D721Med (cell line): ENCODE measurements at regions not wholly inside any gene's neighbourhood (a gene's known extent, or its start where the extent isn't known, plus 50 kb on each side); places are given as distances from the start of the nearest gene placed in this dataset.
"Not testable (repeated sequence)": the region's sequence is repeated elsewhere in the genome, so short reads cannot be mapped to it uniquely, and the experiment has no call there.

Experiments used
- DNase-seq: peaks from one replicate; pipeline ENCODE4 v3.0.0; 2011; ENCODE audit warnings: low spot score; ENCODE audit not compliant: insufficient read length
- FAIRE-seq: peaks from 2 replicates; lab custom pipeline; 2011; peaks lifted over from hg19 to GRCh38; lab: Jason Lieb, UNC
- CTCF ChIP-seq: IDR thresholded peaks from 2 replicates; pipeline ENCODE4 v1.5.1; 2012; ENCODE audit warnings: mild to moderate bottlenecking, control low read depth; ENCODE audit not compliant: insufficient read depth; ENCODE audit errors: missing control alignments

DNA sequence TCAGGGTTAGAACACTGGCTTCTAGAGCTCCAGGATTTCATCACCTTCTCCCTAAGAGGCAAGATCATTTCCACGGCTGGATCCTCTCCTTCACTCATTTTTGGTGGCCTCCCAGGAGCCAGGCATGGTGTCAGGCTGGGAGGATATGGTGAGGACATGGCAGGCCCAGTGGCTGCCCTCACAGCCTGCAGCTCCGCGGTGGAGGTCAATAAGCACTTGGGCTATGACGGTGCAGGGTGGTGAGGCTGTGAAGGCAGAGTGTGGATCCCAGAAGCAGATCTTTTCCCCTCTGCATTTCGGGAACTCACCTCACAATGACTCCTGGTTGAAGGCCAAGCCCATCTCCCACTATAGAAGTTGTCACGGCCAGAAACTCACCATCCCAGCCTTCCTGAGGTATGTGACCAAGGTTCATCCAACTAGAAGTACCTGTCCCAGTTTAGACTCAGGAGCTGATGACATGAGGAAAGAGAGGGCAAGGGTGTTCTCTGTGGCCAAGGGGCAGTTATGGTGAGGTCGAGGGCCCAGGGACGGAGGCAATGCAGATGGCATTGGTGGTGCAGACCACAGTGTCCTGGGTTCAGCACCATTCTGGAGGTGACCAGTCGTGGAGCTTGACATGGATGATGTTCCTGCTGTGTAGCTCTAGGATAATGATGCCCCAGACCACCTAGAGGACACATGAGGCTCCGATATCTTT lies 100.1 kb upstream of the SMAD3 start:
- no peak for TF ChIP-seq CTCF
- no peak for DNase-seq
- no peak for FAIRE-seq

- no peak for TF ChIP-seq CTCF
- FAIRE-seq (no peak), DNase-seq (no peak)
Observed at GRCh38 chr15:66966256-66966655, 99.1 kb upstream of the SMAD3 start.

DNA sequence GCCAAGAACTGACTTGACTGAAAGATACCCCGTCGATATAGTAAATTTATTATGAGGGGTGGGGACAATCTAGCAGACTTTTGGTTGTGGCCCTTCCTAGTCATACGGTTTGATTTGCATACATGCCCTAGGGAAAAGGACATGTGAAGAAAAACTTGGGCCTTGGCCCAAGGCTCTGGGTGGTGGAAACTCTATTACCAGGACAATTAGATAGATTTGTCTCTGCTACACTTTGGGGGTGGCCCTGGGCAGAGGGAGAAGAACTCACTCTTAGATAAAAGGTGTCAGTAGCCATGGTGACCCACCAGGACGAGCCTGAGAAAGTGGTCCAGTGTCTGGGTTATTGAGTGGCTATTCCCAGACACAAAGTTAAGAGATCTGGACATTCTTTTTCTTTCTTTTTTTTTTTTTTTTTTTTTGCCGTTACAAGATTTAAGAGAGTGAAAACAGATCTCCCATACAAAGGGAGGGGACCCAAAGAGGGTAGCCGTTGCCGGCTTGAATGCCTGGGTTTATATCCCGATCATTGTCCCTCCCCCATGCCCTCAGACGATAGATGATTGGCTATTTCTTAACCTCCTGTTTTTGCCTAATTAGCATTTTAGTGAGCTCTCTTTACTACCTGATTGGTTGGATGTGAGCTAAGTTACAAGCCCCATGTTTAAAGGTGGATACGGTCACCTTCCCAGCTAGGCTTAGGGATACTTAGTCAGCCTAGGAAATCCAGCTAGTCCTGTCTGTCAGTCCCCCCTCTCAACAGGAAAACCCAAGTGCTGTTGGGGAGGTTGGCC lies 96.4 kb upstream of the SMAD3 start:
- no peak for DNase-seq
- FAIRE-seq, result no peak
- TF ChIP-seq CTCF, result no peak

- not testable (repeated sequence) for DNase-seq, FAIRE-seq
Observed at GRCh38 chr15:66974131-66974530, 91.3 kb upstream of the SMAD3 start.

DNA sequence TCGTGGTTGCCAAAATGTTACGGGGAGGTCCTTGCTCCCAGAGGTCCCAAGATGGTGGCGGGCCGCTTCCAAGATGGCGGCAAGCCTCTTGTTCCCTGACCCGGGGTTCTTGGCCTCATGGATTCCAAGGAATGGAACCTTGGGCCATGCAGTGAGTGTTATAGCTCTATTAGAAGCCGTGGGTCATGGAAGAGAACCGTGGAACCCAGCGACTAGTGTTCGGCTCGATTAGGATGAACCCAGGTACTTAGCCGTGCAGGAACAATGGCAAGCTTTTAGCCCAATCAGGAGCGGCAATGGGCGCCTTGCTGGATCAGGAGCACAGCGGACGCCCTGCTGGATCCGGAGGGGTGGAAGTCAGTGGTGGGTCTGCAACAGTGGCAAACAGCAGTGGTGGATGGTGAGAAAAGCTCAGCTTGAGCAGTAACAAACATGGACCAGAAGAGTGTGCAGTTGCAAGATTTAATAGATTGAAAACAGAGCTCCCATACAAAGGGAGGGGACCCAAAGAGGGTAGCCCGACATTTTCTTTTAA lies 89.2 kb upstream of the SMAD3 start:
- not testable (repeated sequence) for FAIRE-seq, DNase-seq

GRCh38 chr15:66980326-66980725 lies 85.1 kb upstream of the SMAD3 start:
- not testable (repeated sequence) for FAIRE-seq, DNase-seq

DNA sequence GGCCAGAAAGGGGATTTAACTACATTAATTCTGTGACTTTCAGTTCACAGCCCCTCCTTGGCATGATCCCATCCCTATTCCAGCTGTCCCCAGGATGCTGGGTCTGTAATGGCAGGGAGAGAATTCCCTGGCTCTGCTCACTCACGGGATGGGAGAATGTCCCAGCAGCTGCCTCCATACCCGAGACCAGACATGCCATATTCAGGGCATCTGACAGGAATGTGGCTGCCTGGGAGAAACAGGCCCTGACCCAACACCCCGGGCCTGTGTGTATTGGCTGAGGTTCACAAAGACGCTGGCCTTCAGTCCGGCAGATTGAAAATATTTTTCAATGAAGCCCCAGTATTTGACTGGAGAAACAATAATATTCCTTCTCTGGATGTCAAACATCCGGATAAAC lies 83.6 kb upstream of the SMAD3 start:
- TF ChIP-seq CTCF, result no peak
- FAIRE-seq, result no peak
- no peak for DNase-seq

- FAIRE-seq, result no peak
- no peak for DNase-seq
- no peak for TF ChIP-seq CTCF
Observed at GRCh38 chr15:66982250-66982649, 83.2 kb upstream of the SMAD3 start.
